WTC11 (cell line): ENCODE measurements at regions not wholly inside any gene's neighbourhood (a gene's known extent, or its start where the extent isn't known, plus 50 kb on each side); places are given as distances from the start of the nearest gene placed in this dataset.

Source experiments
- CREB1 ChIP-seq: sonication (generic); formaldehyde crosslinking; IDR thresholded peaks from 2 replicates; pipeline ENCODE4 v1.8.0; 2023; ENCODE audit warnings: mild to moderate bottlenecking, missing genetic modification reagents
- CREM ChIP-seq: sonication (generic); formaldehyde crosslinking; IDR thresholded peaks from 2 replicates; pipeline ENCODE4 v1.8.1; 2022; ENCODE audit warnings: mild to moderate bottlenecking, missing genetic modification reagents, moderate library complexity
- ETV6 ChIP-seq: sonication (generic); formaldehyde crosslinking; IDR thresholded peaks from 2 replicates; pipeline ENCODE4 v1.8.1; 2022; ENCODE audit warnings: mild to moderate bottlenecking, missing genetic modification reagents
- FOXK1 ChIP-seq: sonication (generic); formaldehyde crosslinking; IDR thresholded peaks from 2 replicates; pipeline ENCODE4 v1.8.0; 2022; ENCODE audit warnings: mild to moderate bottlenecking, moderate library complexity, missing genetic modification reagents
- GTF2I ChIP-seq: fragments of 250-450 bp; sonication (Bioruptor Pico); conservative IDR thresholded peaks from 2 replicates; pipeline ENCODE4 v1.4.0; 2021; ENCODE audit warnings: mild to moderate bottlenecking
- JUN ChIP-seq: sonication (generic); formaldehyde crosslinking; IDR thresholded peaks from 2 replicates; pipeline ENCODE4 v1.8.0; 2023; ENCODE audit warnings: mild to moderate bottlenecking, missing genetic modification reagents
- NFE2L1 ChIP-seq: sonication (generic); formaldehyde crosslinking; IDR thresholded peaks from 2 replicates; pipeline ENCODE4 v1.8.1; 2023; ENCODE audit warnings: missing genetic modification reagents
- ZNF138 ChIP-seq: sonication (generic); formaldehyde crosslinking; conservative IDR thresholded peaks from 2 replicates; pipeline ENCODE4 v1.8.1; 2022; ENCODE audit warnings: mild to moderate bottlenecking, moderate library complexity, missing genetic modification reagents
- TF ChIP-seq, protein P1 (sequence below): sonication (generic); formaldehyde crosslinking; IDR thresholded peaks from 2 replicates; pipeline ENCODE4 v1.8.1; 2023; ENCODE audit warnings: mild to moderate bottlenecking, missing genetic modification reagents
- TF ChIP-seq, protein P2 (sequence below): sonication (generic); formaldehyde crosslinking; IDR thresholded peaks from 2 replicates; pipeline ENCODE4 v1.8.1; 2022; ENCODE audit warnings: mild to moderate bottlenecking, missing genetic modification reagents, moderate library complexity, borderline replicate concordance
- TF ChIP-seq, protein P3 (sequence below): fragments of 200-600 bp; IDR thresholded peaks from 2 replicates; pipeline ENCODE4 v1.8.0; 2022; ENCODE audit warnings: antibody characterized with exemption
- TF ChIP-seq, protein P4 (sequence below): sonication (generic); formaldehyde crosslinking; IDR thresholded peaks from 2 replicates; pipeline ENCODE4 v1.8.1; 2023; ENCODE audit warnings: mild to moderate bottlenecking, missing genetic modification reagents, moderate library complexity
- TF ChIP-seq, protein P5 (sequence below): sonication (generic); formaldehyde crosslinking; IDR thresholded peaks from 2 replicates; pipeline ENCODE4 v1.8.0; 2022; ENCODE audit warnings: mild to moderate bottlenecking, missing genetic modification reagents
- TF ChIP-seq, protein P6 (sequence below): sonication (generic); formaldehyde crosslinking; IDR thresholded peaks from 2 replicates; pipeline ENCODE4 v1.8.1; 2023; ENCODE audit warnings: mild to moderate bottlenecking, moderate library complexity, missing genetic modification reagents

DNA sequence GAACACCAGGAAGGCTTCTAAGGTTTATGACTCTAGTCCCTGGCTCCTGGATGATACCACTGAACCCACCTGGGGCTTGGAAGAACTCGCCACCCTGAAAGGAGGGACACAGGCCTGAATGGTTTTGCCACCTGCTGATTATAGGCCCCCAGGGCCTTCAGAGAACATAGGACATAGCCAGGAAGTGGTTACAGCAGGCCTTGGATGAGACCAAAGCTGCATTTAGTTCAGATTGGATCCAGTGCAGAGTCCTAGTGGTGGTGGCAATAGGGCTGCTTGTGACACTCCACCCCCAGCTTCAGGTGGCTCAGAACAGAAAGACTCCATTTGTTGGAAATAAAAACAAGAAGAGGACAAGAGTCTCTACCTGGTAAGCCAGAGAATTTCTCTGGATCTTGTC lies 101.6 kb upstream of the PLPPR5 start:
- no peak for TF ChIP-seq CREB1 (CRISPR knock-in tag)
- TF ChIP-seq, protein P1, sequence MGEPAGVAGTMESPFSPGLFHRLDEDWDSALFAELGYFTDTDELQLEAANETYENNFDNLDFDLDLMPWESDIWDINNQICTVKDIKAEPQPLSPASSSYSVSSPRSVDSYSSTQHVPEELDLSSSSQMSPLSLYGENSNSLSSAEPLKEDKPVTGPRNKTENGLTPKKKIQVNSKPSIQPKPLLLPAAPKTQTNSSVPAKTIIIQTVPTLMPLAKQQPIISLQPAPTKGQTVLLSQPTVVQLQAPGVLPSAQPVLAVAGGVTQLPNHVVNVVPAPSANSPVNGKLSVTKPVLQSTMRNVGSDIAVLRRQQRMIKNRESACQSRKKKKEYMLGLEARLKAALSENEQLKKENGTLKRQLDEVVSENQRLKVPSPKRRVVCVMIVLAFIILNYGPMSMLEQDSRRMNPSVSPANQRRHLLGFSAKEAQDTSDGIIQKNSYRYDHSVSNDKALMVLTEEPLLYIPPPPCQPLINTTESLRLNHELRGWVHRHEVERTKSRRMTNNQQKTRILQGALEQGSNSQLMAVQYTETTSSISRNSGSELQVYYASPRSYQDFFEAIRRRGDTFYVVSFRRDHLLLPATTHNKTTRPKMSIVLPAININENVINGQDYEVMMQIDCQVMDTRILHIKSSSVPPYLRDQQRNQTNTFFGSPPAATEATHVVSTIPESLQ: no peak
- TF ChIP-seq, protein P2, sequence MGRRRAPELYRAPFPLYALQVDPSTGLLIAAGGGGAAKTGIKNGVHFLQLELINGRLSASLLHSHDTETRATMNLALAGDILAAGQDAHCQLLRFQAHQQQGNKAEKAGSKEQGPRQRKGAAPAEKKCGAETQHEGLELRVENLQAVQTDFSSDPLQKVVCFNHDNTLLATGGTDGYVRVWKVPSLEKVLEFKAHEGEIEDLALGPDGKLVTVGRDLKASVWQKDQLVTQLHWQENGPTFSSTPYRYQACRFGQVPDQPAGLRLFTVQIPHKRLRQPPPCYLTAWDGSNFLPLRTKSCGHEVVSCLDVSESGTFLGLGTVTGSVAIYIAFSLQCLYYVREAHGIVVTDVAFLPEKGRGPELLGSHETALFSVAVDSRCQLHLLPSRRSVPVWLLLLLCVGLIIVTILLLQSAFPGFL (CRISPR knock-in tag): no peak
- TF ChIP-seq, protein P3, sequence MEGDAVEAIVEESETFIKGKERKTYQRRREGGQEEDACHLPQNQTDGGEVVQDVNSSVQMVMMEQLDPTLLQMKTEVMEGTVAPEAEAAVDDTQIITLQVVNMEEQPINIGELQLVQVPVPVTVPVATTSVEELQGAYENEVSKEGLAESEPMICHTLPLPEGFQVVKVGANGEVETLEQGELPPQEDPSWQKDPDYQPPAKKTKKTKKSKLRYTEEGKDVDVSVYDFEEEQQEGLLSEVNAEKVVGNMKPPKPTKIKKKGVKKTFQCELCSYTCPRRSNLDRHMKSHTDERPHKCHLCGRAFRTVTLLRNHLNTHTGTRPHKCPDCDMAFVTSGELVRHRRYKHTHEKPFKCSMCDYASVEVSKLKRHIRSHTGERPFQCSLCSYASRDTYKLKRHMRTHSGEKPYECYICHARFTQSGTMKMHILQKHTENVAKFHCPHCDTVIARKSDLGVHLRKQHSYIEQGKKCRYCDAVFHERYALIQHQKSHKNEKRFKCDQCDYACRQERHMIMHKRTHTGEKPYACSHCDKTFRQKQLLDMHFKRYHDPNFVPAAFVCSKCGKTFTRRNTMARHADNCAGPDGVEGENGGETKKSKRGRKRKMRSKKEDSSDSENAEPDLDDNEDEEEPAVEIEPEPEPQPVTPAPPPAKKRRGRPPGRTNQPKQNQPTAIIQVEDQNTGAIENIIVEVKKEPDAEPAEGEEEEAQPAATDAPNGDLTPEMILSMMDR: no peak
- TF ChIP-seq, protein P4, sequence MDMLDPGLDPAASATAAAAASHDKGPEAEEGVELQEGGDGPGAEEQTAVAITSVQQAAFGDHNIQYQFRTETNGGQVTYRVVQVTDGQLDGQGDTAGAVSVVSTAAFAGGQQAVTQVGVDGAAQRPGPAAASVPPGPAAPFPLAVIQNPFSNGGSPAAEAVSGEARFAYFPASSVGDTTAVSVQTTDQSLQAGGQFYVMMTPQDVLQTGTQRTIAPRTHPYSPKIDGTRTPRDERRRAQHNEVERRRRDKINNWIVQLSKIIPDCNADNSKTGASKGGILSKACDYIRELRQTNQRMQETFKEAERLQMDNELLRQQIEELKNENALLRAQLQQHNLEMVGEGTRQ (CRISPR knock-in tag): no peak
- no peak for TF ChIP-seq ZNF138 (CRISPR knock-in tag)
- TF ChIP-seq NFE2L1: no peak
- TF ChIP-seq, protein P5, sequence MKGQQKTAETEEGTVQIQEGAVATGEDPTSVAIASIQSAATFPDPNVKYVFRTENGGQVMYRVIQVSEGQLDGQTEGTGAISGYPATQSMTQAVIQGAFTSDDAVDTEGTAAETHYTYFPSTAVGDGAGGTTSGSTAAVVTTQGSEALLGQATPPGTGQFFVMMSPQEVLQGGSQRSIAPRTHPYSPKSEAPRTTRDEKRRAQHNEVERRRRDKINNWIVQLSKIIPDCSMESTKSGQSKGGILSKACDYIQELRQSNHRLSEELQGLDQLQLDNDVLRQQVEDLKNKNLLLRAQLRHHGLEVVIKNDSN (CRISPR knock-in tag): no peak
- no peak for TF ChIP-seq CREM (CRISPR knock-in tag)
- TF ChIP-seq, protein P6, sequence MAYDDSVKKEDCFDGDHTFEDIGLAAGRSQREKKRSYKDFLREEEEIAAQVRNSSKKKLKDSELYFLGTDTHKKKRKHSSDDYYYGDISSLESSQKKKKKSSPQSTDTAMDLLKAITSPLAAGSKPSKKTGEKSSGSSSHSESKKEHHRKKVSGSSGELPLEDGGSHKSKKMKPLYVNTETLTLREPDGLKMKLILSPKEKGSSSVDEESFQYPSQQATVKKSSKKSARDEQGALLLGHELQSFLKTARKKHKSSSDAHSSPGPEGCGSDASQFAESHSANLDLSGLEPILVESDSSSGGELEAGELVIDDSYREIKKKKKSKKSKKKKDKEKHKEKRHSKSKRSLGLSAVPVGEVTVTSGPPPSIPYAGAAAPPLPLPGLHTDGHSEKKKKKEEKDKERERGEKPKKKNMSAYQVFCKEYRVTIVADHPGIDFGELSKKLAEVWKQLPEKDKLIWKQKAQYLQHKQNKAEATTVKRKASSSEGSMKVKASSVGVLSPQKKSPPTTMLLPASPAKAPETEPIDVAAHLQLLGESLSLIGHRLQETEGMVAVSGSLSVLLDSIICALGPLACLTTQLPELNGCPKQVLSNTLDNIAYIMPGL: no peak
- TF ChIP-seq JUN (CRISPR knock-in tag): no peak
- TF ChIP-seq GTF2I: no peak
- TF ChIP-seq ETV6: no peak
- no peak for TF ChIP-seq FOXK1 (CRISPR knock-in tag)
